NOMO-1 (cell line): ENCODE measurements at regions not wholly inside any gene's neighbourhood (a gene's known extent, or its start where the extent isn't known, plus 50 kb on each side); places are given as distances from the start of the nearest gene placed in this dataset.

Experiments
- DNase-seq, 2 experiments: peaks; one replicate each; lab custom pipeline; 2025; ENCODE audit not compliant: unreplicated experiment in 2 of 2; lab: John Stamatoyannopoulos, UW

GRCh38 chr12:98370976-98371375, 144.4 kb upstream of the TMPO start:
- DNase-seq, result no peak

DNA sequence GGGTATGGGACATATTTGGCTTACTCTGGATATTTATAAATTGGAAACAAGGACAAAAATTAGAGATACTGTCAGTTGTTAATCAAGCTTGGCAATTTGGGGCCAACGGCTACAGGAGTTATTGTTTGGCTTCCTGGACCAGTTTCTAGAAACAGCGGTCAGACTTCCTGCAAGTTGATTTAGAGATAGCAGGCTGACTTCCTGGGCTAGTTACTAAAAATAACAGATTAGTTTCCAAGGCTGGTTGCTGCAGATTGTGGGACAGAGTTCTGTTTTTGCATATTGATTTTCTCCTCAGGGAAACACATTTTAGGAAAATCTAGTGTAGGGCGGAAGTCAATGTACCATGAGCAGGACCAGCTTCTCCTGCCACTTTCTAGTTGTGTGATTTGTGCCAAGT, 144.0 kb upstream of the TMPO start:
- no peak for DNase-seq

- no peak for DNase-seq
These were observed 142.9 kb upstream of the TMPO start for GRCh38 chr12:98372340-98373024.

DNA sequence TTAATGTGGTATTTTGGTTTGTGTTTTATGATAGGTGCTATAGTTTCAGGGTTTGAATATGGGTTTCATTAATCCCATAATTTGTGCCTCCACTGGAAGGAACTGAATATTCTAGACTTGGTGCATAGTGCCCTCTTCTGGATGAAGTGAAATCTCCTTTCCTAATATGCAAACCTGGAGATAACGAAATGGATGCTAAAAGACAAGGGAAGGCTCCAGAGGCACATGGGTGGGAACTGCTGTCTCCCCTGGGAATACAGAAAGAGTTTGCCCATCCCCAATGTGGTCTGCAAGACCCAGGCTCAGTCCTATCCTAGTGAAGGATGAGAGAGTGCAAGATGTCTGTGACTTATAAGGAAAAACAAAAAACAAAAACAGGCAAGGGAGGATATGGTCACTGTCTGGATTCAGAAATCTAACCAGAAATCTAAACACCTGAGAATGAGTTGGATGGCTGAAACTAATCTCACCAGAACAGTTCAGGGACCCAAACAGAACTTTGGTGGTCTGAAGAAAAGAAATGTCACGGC, 142.3 kb upstream of the TMPO start:
- DNase-seq, result peak in 1 of 2 experiments; percentile 55

DNA sequence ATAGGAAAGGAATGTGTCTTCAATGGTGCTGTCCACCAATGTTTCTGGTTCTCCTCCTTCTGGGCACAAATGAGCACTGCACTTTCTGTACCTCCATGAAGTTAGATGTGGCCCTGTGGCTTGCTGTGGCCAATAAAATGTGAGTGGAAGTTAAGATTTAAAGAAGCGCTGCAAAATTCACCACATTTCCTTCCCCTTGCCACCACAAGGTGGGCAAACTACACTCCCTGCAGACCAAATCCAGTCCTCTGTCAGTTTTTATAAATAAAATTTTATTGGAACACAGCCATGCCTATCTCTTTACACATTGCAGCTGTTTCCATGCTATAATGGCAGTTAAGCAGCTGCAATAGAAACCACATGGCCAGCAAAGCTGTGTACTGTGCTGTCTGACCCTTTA, 141.4 kb upstream of the TMPO start:
- no peak for DNase-seq

- DNase-seq, result no peak
These were observed 136.3 kb upstream of the TMPO start for GRCh38 chr12:98379106-98379505.

DNA sequence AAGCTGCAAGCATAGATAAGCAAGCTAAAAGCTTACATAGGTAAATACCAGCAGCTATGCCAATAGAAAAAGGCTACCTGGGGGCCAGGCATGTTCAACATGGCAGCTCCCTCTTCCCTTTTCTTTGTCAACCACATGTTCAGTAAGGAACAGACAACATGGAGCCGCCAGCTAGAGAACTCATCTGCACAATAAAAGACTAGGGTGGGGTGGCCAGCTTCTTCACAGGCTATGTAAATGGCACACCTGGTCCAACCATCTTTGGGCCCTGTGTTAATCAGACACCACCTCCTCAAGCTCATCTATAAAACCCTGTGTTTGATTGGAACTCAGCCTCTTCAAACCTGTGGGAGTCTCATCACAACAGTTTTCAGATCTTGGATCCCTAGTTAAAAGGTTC, 129.7 kb upstream of the TMPO start:
- DNase-seq, result no peak

DNA sequence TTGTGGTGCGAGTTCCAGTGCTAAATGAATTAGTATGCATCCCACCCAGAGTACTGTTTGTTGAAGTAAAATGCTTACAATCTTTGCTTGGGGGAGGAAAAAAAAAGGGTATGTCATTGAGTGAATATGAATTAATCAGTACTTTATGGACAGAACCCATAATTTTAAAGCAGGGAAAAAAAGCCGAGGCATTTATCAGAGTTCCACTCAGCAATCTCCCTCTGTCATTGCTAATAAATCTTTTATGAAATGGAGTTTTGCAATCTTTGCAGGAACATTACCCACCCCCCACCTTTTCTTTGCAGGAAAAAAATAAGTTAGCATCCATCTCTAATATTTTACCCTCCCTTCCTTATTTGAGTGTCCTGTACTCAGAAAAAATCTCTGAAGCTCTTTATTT, 127.9 kb upstream of the TMPO start:
- no peak for DNase-seq

GRCh38 chr12:98388126-98388525, 127.3 kb upstream of the TMPO start:
- DNase-seq, result no peak

- DNase-seq, result no peak
These were observed 125.8 kb upstream of the TMPO start for GRCh38 chr12:98389593-98389992.

- DNase-seq, result peak; percentile 74 to 76
These were observed 117.9 kb upstream of the TMPO start for GRCh38 chr12:98397323-98398105.

DNA sequence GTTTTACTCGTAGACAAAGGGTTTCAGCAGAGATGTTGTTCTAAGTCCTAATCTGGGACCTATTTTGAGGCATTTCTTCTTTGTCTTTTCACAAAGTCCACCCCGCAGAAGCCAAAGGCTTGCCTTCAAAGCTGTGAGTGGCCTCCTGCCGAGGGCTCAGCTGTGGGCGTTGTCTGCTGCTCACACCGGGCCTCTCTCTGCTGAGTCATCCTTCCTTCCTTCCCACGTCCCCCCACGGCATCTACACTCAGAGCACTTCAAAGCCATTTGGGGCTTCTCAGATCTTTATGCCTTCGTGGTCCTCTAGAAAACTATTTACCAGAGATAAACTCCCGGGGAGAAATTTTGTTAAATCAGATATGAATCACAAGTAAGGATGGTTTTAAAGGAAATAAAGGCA, 115.9 kb upstream of the TMPO start:
- DNase-seq, result peak; percentile 64 to 74

DNA sequence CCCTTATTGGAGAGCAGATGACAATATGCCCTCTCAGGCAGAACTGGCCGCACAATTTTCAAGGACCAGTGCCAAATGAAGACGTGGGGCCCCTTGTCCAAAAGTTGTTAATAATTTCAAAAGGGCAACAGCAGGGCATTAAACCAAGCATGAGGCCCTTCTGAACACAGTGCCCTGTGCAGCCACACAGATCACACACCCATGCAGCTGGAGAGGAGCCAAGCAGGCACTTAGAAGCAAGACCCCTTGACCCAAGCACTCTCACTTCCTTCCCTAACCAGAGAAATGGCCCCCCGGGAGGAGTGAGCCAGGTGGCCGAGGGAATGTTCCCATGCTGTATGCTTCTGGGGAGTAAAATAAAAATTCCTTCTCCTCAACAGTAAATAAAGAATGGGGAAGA, 114.0 kb upstream of the TMPO start:
- DNase-seq, result no peak

DNA sequence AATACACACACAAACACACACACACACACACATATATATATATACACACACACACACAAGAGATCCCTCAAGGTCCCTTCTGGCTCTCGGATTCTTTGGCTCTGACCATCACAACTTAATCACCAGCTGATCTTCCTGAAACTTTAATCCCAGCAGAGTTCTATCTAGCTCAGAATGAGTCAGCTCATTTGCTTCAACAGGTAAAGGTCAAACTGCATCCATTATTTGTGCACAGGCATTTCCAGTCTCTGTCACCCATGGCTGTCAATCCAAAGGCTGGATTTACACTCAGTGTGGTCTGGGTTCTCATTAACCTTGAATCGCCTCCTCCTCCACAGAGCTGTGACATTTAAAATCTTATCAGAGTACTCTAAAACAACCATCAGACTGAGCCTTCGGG, 113.3 kb upstream of the TMPO start:
- no peak for DNase-seq

DNA sequence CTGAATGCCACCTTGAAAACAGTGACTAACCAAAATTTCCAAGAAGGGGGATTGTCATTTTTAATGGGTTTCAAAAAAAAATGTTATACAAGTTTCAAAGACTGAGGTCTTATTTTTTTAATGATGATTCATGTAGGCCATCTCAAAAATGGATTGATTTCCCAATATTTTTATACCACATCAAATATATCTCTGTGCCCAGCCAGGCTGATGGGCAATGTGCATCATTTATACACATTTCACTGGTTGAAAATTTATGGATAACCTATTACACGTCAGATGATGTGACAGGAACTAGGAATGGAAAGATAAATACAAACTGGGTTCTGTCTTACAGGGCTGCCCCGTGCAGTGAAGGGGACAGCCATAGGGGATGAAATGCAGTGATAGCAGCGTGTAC, 112.7 kb upstream of the TMPO start:
- DNase-seq, result no peak

- DNase-seq, result no peak
These were observed 112.0 kb upstream of the TMPO start for GRCh38 chr12:98403385-98403784.

- no peak for DNase-seq
These were observed 111.5 kb upstream of the TMPO start for GRCh38 chr12:98403936-98404335.

- no peak for DNase-seq
These were observed 109.5 kb upstream of the TMPO start for GRCh38 chr12:98405805-98406366.

GRCh38 chr12:98406378-98406777, 109.0 kb upstream of the TMPO start:
- DNase-seq, result no peak

DNA sequence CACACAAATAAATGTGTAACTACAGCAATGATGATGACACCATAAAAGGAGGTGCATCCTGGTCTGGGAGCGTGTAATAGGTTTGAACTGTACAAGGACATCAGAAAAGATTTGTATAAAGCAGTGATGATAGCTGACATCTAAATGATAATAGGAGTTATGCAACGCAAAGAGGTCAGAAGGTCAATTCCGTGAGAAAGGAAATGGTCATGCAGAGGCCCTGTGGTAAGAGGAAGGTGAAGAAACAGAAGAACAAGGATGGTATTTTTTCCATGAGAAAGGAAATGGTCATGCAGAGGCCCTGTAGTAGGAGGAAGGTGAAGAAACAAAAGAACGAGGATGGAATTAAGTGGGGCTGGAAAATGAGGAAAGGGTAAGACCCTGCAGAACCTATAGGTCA, 106.7 kb upstream of the TMPO start:
- peak in 1 of 2 experiments; percentile 41 for DNase-seq

DNA sequence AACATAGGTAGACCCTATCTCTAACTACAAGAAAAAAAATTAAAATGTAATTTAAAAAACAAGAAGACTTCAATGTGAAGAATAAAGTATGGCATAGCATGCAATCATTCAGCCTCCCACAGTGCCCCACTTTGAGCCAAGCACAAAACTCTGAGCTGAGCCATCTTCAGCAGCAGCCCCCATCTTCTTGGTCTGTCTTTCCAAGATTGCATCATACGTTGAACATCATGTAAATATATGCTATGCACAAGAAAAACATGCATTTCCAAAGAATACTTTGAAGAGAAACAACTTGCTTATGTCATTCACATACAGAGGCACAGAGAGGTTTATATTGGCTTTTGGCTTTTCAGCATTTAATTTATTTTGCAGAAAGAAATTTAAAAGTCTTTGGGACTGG, 105.8 kb upstream of the TMPO start:
- no peak for DNase-seq

DNA sequence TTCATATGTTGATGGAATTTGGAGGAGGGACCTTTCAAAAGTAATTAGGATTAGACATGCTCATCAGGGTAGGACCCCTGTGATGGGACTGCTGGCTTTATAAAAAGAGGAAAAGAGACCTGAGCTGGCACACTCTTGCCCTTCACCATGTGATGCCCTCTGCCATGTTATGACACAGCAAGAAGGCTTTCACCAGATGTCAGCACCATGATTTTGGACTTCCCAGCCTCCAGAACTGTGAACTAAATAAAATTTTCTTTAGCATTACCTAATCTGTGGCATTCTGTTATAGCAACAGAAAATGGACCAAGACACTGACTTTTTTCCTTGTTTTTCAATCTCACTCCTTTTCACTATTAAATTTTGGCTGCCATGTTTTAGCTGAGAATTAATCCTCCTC, 105.0 kb upstream of the TMPO start:
- DNase-seq, result no peak
